ENCODE measurements at regions not wholly inside any gene's neighbourhood (a gene's known extent, or its start where the extent isn't known, plus 50 kb on each side); places are given as distances from the start of the nearest gene placed in this dataset.

DNA sequence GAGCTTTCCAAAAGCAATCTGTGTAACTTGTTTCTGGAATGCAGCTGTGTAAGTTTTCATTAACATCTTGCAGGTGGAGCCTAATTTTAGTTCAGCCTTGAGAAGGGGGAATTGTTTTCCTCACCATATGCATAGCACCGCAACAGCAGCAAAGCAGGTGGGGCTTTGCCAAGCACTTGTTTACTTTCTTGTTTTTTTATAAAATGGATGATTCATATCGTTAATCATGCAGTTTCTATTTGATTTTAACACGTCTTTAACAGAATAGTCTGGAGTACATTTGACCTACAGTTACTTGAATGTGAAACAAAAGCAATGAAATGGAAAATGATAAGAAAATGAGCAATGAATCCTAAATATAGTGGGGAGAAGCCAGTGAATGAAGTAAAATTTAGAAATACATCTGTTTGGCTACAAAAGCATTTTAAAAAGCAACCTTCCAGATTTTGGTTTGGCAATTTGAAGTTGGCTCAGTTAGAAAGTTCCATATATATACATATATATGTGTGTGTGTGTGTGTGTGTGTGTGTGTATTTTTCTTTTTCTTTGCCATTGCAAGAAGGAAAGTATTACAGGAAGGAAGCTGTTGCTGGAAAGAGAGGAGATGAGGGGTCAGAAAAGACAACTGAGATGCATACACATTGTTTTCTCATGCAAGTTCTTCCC is 119.0 kb upstream of the ADGRL2 start:
- TF ChIP-seq, protein P1, sequence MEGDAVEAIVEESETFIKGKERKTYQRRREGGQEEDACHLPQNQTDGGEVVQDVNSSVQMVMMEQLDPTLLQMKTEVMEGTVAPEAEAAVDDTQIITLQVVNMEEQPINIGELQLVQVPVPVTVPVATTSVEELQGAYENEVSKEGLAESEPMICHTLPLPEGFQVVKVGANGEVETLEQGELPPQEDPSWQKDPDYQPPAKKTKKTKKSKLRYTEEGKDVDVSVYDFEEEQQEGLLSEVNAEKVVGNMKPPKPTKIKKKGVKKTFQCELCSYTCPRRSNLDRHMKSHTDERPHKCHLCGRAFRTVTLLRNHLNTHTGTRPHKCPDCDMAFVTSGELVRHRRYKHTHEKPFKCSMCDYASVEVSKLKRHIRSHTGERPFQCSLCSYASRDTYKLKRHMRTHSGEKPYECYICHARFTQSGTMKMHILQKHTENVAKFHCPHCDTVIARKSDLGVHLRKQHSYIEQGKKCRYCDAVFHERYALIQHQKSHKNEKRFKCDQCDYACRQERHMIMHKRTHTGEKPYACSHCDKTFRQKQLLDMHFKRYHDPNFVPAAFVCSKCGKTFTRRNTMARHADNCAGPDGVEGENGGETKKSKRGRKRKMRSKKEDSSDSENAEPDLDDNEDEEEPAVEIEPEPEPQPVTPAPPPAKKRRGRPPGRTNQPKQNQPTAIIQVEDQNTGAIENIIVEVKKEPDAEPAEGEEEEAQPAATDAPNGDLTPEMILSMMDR (IDR thresholded peaks at IDR 0.05; ENCODE audit: low read length) = no peak
- no peak for TF ChIP-seq EZH2phosphoT487 (IDR thresholded peaks at IDR 0.05; ENCODE audit: low read length)

Measured in MM.1S (cell line).